H1 (cell line): ENCODE measurements at regions not wholly inside any gene's neighbourhood (a gene's known extent, or its start where the extent isn't known, plus 50 kb on each side); places are given as distances from the start of the nearest gene placed in this dataset.

ENCODE experiments used
- CTCF ChIA-PET: fragments of 300-600 bp; sonication (Branson Sonifier 250); formaldehyde crosslinking; loops from one replicate; lab custom pipeline; 2021; ENCODE audit not compliant: partially characterized antibody; lab: Charles Lee
- POLR2A ChIA-PET: fragments of 300-600 bp; sonication (Branson Sonifier 250); formaldehyde crosslinking; loops from one replicate; lab custom pipeline; 2021; ENCODE audit warnings: inconsistent platforms; ENCODE audit not compliant: partially characterized antibody; lab: Charles Lee
- DNase-seq, 2 experiments: peaks; one replicate each; pipeline versions ENCODE4 v3.0.0 to v3.0.0-alpha.2; 2010 to 2022; ENCODE audit warnings: low spot score in 2 of 2, low read depth in 1 of 2, mixed read lengths in 1 of 2
- FAIRE-seq: peaks from 2 replicates; lab custom pipeline; 2011; peaks lifted over from hg19 to GRCh38; lab: Jason Lieb, UNC
- H2AFZ ChIP-seq: 2 replicates; pipeline ENCODE4 v1.8.1; 2012; ENCODE audit warnings: low read length, inconsistent platforms
- H2AK5ac ChIP-seq: 2 replicates; pipeline ENCODE4 v1.6.1; 2013; ENCODE audit warnings: low read depth, low read length
- H2BK120ac ChIP-seq: replicated peaks from 2 replicates; pipeline ENCODE3; 2013; ENCODE audit warnings: low read depth, low read length, inconsistent platforms
- H2BK12ac ChIP-seq: 2 replicates; pipeline ENCODE4 v1.6.1; 2013; ENCODE audit warnings: low read depth, low read length
- H2BK15ac ChIP-seq: 2 replicates; pipeline ENCODE4 v1.6.1; 2013; ENCODE audit warnings: low read length
- H2BK20ac ChIP-seq: 2 replicates; pipeline ENCODE4 v1.6.1; 2013; ENCODE audit warnings: low read length
- H2BK5ac ChIP-seq: 2 replicates; pipeline ENCODE4 v1.6.1; 2013; ENCODE audit warnings: low read depth, low read length
- H3K14ac ChIP-seq: 2 replicates; pipeline ENCODE4 v1.6.1; 2013; ENCODE audit warnings: inconsistent platforms; ENCODE audit not compliant: insufficient read length
- H3K18ac ChIP-seq: 2 replicates; pipeline ENCODE4 v1.6.1; 2013; ENCODE audit warnings: low read length; ENCODE audit errors: extremely low read depth
- H3K23ac ChIP-seq: 2 replicates; pipeline ENCODE4 v1.6.1; 2013; ENCODE audit warnings: inconsistent platforms; ENCODE audit not compliant: insufficient read length
- H3K23me2 ChIP-seq: 2 replicates; pipeline ENCODE4 v1.6.1; 2013; ENCODE audit warnings: low read depth, low read length
- H3K27ac ChIP-seq: 2 replicates; pipeline ENCODE4 v1.6.1; 2011; ENCODE audit warnings: low read depth, low read length, inconsistent platforms
- H3K27me3 ChIP-seq, 4 experiments: replicated peaks in 1 of 4; 1 replicate in 1 of 4; 2 replicates in 3 of 4; pipeline versions ENCODE4 v1.6.1 to v1.8.1; 2011 to 2013; ENCODE audit warnings: low read length in 3 of 4, mild to moderate bottlenecking in 3 of 4, inconsistent platforms in 2 of 4, mixed read lengths in 2 of 4, moderate library complexity in 1 of 4; ENCODE audit not compliant: control insufficient read depth in 3 of 4, insufficient read depth in 3 of 4; ENCODE audit errors: extremely low read depth in 1 of 4
- H3K36me3 ChIP-seq, 4 experiments: 2 replicates each; pipeline versions ENCODE4 v1.6.1 to v1.8.1; 2011 to 2013; ENCODE audit warnings: mild to moderate bottlenecking in 4 of 4, low read length in 3 of 4, moderate library complexity in 2 of 4, control low read depth in 1 of 4, inconsistent platforms in 1 of 4; ENCODE audit not compliant: insufficient read depth in 4 of 4, control insufficient read depth in 2 of 4
- H3K4ac ChIP-seq: replicated peaks from 2 replicates; pipeline ENCODE3; 2013; ENCODE audit warnings: low read length, low read depth, mixed read lengths, inconsistent platforms; ENCODE audit not compliant: insufficient read length
- H3K4me1 ChIP-seq, 4 experiments: replicated peaks in 1 of 4; 1 replicate in 1 of 4; 2 replicates in 3 of 4; pipeline versions ENCODE4 v1.6.1 to v1.8.1; 2011 to 2013; ENCODE audit warnings: low read length in 3 of 4, inconsistent platforms in 2 of 4, mixed read lengths in 1 of 4; ENCODE audit not compliant: insufficient read depth in 4 of 4, control insufficient read depth in 3 of 4
- H3K4me2 ChIP-seq, 2 experiments: 2 replicates each; pipeline versions ENCODE4 v1.6.1 to v1.8.1; 2011 to 2013; ENCODE audit warnings: low read depth in 2 of 2, low read length in 2 of 2, control low read depth in 1 of 2, inconsistent platforms in 1 of 2, mild to moderate bottlenecking in 1 of 2; ENCODE audit not compliant: insufficient read depth in 1 of 2
- H3K4me3 ChIP-seq, 4 experiments: fragments of 200-600, 300-600 bp in 1 of 4; sonication (generic), shearing (Covaris generic), sonication (Bioruptor Twin) in 1 of 4; 2 replicates each; pipeline versions ENCODE4 v1.5.1 to v1.8.1; 2011 to 2016; ENCODE audit warnings: low read length in 4 of 4, low read depth in 3 of 4, control low read depth in 2 of 4, inconsistent platforms in 2 of 4, mild to moderate bottlenecking in 2 of 4, mixed read lengths in 1 of 4, moderate library complexity in 1 of 4; ENCODE audit not compliant: insufficient read depth in 2 of 4; ENCODE audit errors: extremely low read depth in 1 of 4
- H3K56ac ChIP-seq: replicated peaks from 2 replicates; pipeline ENCODE3; 2013; ENCODE audit warnings: low read depth, mild to moderate bottlenecking, mixed read lengths, low read length, inconsistent platforms; ENCODE audit not compliant: insufficient read length
- H3K79me1 ChIP-seq: 2 replicates; pipeline ENCODE4 v1.6.1; 2013; ENCODE audit warnings: low read depth, low read length, control low read depth
- H3K79me2 ChIP-seq, 2 experiments: 2 replicates each; pipeline versions ENCODE4 v1.6.1 to v1.8.1; 2012 to 2013; ENCODE audit warnings: low read length in 2 of 2, mild to moderate bottlenecking in 2 of 2, inconsistent platforms in 1 of 2; ENCODE audit not compliant: insufficient read depth in 2 of 2, control insufficient read depth in 1 of 2
- H3K9ac ChIP-seq, 4 experiments: replicated peaks in 1 of 4; 1 replicate in 1 of 4; 2 replicates in 3 of 4; pipeline versions ENCODE4 v1.6.1 to v1.8.1; 2011 to 2013; ENCODE audit warnings: low read depth in 3 of 4, low read length in 3 of 4, control low read depth in 2 of 4, mild to moderate bottlenecking in 2 of 4, moderate library complexity in 2 of 4, inconsistent platforms in 1 of 4; ENCODE audit errors: extremely low read depth in 1 of 4
- H3K9me3 ChIP-seq, 2 experiments: 2 replicates each; pipeline versions ENCODE4 v1.6.1 to v1.8.1; 2012 to 2013; ENCODE audit warnings: mild to moderate bottlenecking in 2 of 2, moderate library complexity in 2 of 2, control low read depth in 1 of 2, inconsistent platforms in 1 of 2, low read depth in 1 of 2, low read length in 1 of 2, mixed read lengths in 1 of 2; ENCODE audit not compliant: insufficient read depth in 2 of 2
- H4K20me1 ChIP-seq, 2 experiments: replicated peaks in 1 of 2; 2 replicates each; pipeline versions ENCODE3 to v1.8.1; 2011 to 2013; ENCODE audit warnings: inconsistent platforms in 2 of 2, low read length in 2 of 2, mild to moderate bottlenecking in 1 of 2; ENCODE audit not compliant: insufficient read depth in 2 of 2, control insufficient read depth in 1 of 2
- H4K5ac ChIP-seq: 2 replicates; pipeline ENCODE4 v1.6.1; 2013; ENCODE audit warnings: low read length, low read depth, mixed read lengths, inconsistent platforms; ENCODE audit not compliant: insufficient read length
- H4K8ac ChIP-seq: 2 replicates; pipeline ENCODE4 v1.8.0; 2013; ENCODE audit warnings: mild to moderate bottlenecking, moderate library complexity, low read length, inconsistent platforms; ENCODE audit not compliant: insufficient read depth; ENCODE audit errors: extremely low read depth
- H4K91ac ChIP-seq: replicated peaks from 2 replicates; pipeline ENCODE3; 2013; ENCODE audit warnings: low read length, mixed read lengths, inconsistent platforms; ENCODE audit not compliant: insufficient read length
- CHD2 ChIP-seq: IDR thresholded peaks from 2 replicates; pipeline ENCODE4 v1.6.1; 2012; ENCODE audit warnings: low read length, improper control_type of control experiment
- E2F6 ChIP-seq: IDR thresholded peaks from 2 replicates; pipeline ENCODE4 v1.6.1; 2012; ENCODE audit warnings: inconsistent platforms
- EP300 ChIP-seq, 2 experiments: IDR thresholded peaks; 1 replicate in 1 of 2; 2 replicates in 1 of 2; pipeline ENCODE4 v1.6.1; 2011 to 2012; ENCODE audit warnings: low read depth in 2 of 2, low read length in 2 of 2, mild to moderate bottlenecking in 2 of 2, borderline replicate concordance in 1 of 2, inconsistent platforms in 1 of 2, moderate library complexity in 1 of 2
- FOSL1 ChIP-seq: IDR thresholded peaks from 2 replicates; pipeline ENCODE4 v1.6.1; 2011; ENCODE audit warnings: mild to moderate bottlenecking, low read depth, low read length, moderate library complexity; ENCODE audit not compliant: insufficient read depth
- HDAC2 ChIP-seq, 2 experiments: fragments of 300-600 bp in 1 of 2; sonication (generic) in 1 of 2; IDR thresholded peaks; 2 replicates each; pipeline ENCODE4 v1.6.1; 2011 to 2012; ENCODE audit warnings: low read depth in 2 of 2, low read length in 2 of 2, mild to moderate bottlenecking in 2 of 2, moderate library complexity in 2 of 2, borderline replicate concordance in 1 of 2, inconsistent platforms in 1 of 2
- JUN ChIP-seq: IDR thresholded peaks from 2 replicates; pipeline ENCODE4 v1.6.1; 2011; ENCODE audit warnings: low read depth, mild to moderate bottlenecking, improper control_type of control experiment, low read length
- JUND ChIP-seq: IDR thresholded peaks from 2 replicates; pipeline ENCODE4 v1.6.1; 2011; ENCODE audit warnings: mild to moderate bottlenecking, improper control_type of control experiment, low read length
- KDM5A ChIP-seq: fragments of 200-600 bp; IDR thresholded peaks from 2 replicates; pipeline ENCODE4 v1.7.1; 2012; ENCODE audit warnings: mild to moderate bottlenecking, low read length, inconsistent platforms, mixed read lengths
- MAX ChIP-seq: IDR thresholded peaks from 2 replicates; pipeline ENCODE4 v1.6.1; 2012; ENCODE audit warnings: inconsistent platforms
- POU5F1 ChIP-seq: IDR thresholded peaks from 2 replicates; pipeline ENCODE4 v1.6.1; 2011; ENCODE audit warnings: low read depth, mild to moderate bottlenecking, low read length, moderate library complexity
- TAF1 ChIP-seq: IDR thresholded peaks from 2 replicates; pipeline ENCODE4 v1.6.1; 2011; ENCODE audit warnings: mild to moderate bottlenecking, low read depth, low read length
- TAF7 ChIP-seq: optimal IDR thresholded peaks from 2 replicates; pipeline ENCODE3; 2011; ENCODE audit warnings: low read depth, mild to moderate bottlenecking, inconsistent platforms, low read length, moderate library complexity, borderline replicate concordance
- WGBS, 2 experiments: shearing (Covaris generic) in 1 of 2; methylation state at CpG; one replicate each; pipeline versions ENCODE4 v1.1.6 to v1.1.7; 2013 to 2015; ENCODE audit warnings: low lambda C conversion rate in 2 of 2, mixed read lengths in 2 of 2, inconsistent platforms in 1 of 2, low coverage in 1 of 2, missing lambda C conversion rate in 1 of 2; ENCODE audit not compliant: insufficient replicate concordance in 2 of 2, insufficient coverage in 1 of 2, insufficient read length in 1 of 2; ENCODE audit errors: extremely low coverage in 1 of 2, missing lambda C conversion rate in 1 of 2; 5-methylcytosine and 5-hydroxymethylcytosine counted together

GRCh38 chr1:11417162-11417561 lies 61.8 kb upstream of the DISP3 start:
- Histone ChIP-seq H2BK15ac (0 out of 2 replicates have a peak overlapping the region, but pooled peaks have one; percentile 2), H4K91ac (no peak overlapping the region), H3K56ac (no peak overlapping the region), H2BK20ac (no peak overlapping the region), H3K9me3 (0 out of 4 replicates have a peak, but pooled peaks cover 0 to 2% of the 10 kb centered on the region in 2 experiments), H2BK12ac (no peak overlapping the region), H2AFZ (no peak overlapping the region), H3K4ac (no peak overlapping the region), H3K36me3 (no peaks in the 10 kb centered on the region), H2AK5ac (no peak overlapping the region), H4K5ac (no peak overlapping the region), H4K20me1 (no peaks in the 10 kb centered on the region), H3K27me3 (no peaks in the 10 kb centered on the region; a peak in 1 of 7 replicates), H3K14ac (no peak overlapping the region), H3K4me2 (peak overlapping the region in 1 of 2 experiments; percentile 6; a peak in 2 of 4 replicates), H3K18ac (no peak overlapping the region), H3K4me3 (no peak overlapping the region), H3K27ac (no peak overlapping the region), H2BK120ac (no peak overlapping the region), H3K79me1 (no peaks in the 10 kb centered on the region), H3K4me1 (peaks cover 2 to 16% (median 8%) of the 10 kb centered on the region in 4 experiments; a peak in 6 of 7 replicates), H3K9ac (no peak overlapping the region), H3K23me2 (no peaks in the 10 kb centered on the region), H3K79me2 (no peaks in the 10 kb centered on the region), H2BK5ac (no peak overlapping the region), H3K23ac (no peak overlapping the region), H4K8ac (no peak overlapping the region)
- ChIA-PET CTCF (interaction anchor here (0.9 to 1.7 kb wide), 5 partner anchors 15 to 155 kb away, joined by 3 to 10 read pairs (median 3); no protein-coding TSS in a partner anchor), POLR2A (interaction anchor here (0.8 to 1.2 kb wide), 2 partner anchors 21 to 62 kb away, joined by 3 read pairs; partner anchors contain the start of gene DISP3)
- DNase-seq (no peak), FAIRE-seq (no peak)
- 29% methylated on average over 4 of the region's 4 CpGs; no CpG with 5 or more reads in 1 of the 2 experiments for WGBS, 2 experiments
- TF ChIP-seq FOSL1 (no peak), HDAC2 (IDR thresholded peaks at IDR 0.05; ENCODE audit: borderline replicate concordance in 1 of 2, low read depth in 2 of 2, low read length in 2 of 2) (no peak), CHD2 (no peak), MAX (no peak), JUN (no peak), POU5F1 (no peak), E2F6 (no peak), JUND (no peak), TAF1 (no peak), TAF7 (no peak), EP300 (IDR thresholded peaks at IDR 0.05; ENCODE audit: borderline replicate concordance in 1 of 2, low read depth in 2 of 2, low read length in 2 of 2) (no peak), KDM5A (no peak)
